Left ventricle myocardium inferior (tissue), 1 donor: ENCODE measurements at regions not wholly inside any gene's neighbourhood (a gene's known extent, or its start where the extent isn't known, plus 50 kb on each side); places are given as distances from the start of the nearest gene placed in this dataset.
A peak's percentile ranks its signal among the peaks of the same experiment; 100 is the strongest.

Source experiments
- DNase-seq: peaks from one replicate; pipeline ENCODE4 v3.0.0-alpha.2; 2020
- H3K27ac ChIP-seq: fragments of 200-600 bp; replicated peaks from 2 replicates; pipeline ENCODE4 v1.8.0; 2021
- H3K27me3 ChIP-seq: fragments of 200-600 bp; 2 replicates; pipeline ENCODE4 v1.8.0; 2021; ENCODE audit warnings: low read depth
- H3K36me3 ChIP-seq: fragments of 200-600 bp; 2 replicates; pipeline ENCODE4 v1.8.0; 2021
- H3K4me1 ChIP-seq: fragments of 200-600 bp; 2 replicates; pipeline ENCODE4 v1.8.0; 2021
- H3K4me3 ChIP-seq: fragments of 200-600 bp; 2 replicates; pipeline ENCODE4 v1.8.0; 2021; ENCODE audit warnings: mild to moderate bottlenecking, moderate library complexity
- H3K9me3 ChIP-seq: fragments of 200-600 bp; replicated peaks from 2 replicates; pipeline ENCODE4 v1.8.0; 2021
- CTCF ChIP-seq: fragments of 200-600 bp; IDR thresholded peaks from 2 replicates; pipeline ENCODE4 v1.8.0; 2021; ENCODE audit warnings: antibody characterized with exemption, mild to moderate bottlenecking, borderline replicate concordance
- intact Hi-C: fragments of 100-400 bp; cut with micrococcal nuclease; formaldehyde crosslinking; loops from one replicate; pipeline ENCODE4 v1.11.0; 2022
- donor health status: DM: no; HTN: yes; CAD: no; lungs with severe emphysema.

- peaks cover 4% of the 10 kb centered on the region for H3K27me3 ChIP-seq
- intact Hi-C loops = no loop called here
- H3K4me1 ChIP-seq = peaks cover 6% of the 10 kb centered on the region
- no peak overlapping the region for H3K27ac ChIP-seq
- TF ChIP-seq CTCF = no peak
- H3K36me3 ChIP-seq = no peaks in the 10 kb centered on the region
- DNase-seq = no peak
- H3K9me3 ChIP-seq = no peaks in the 10 kb centered on the region
- no peak overlapping the region for H3K4me3 ChIP-seq
Observed at GRCh38 chr2:204255071-204255470, 290.2 kb upstream of the PARD3B start.

GRCh38 chr2:204255526-204255925 lies 289.7 kb upstream of the PARD3B start:
- Histone ChIP-seq H3K36me3 (no peaks in the 10 kb centered on the region), H3K27ac (no peak overlapping the region), H3K9me3 (no peaks in the 10 kb centered on the region), H3K4me3 (no peak overlapping the region), H3K27me3 (peaks cover 4% of the 10 kb centered on the region), H3K4me1 (peaks cover 9% of the 10 kb centered on the region)
- intact Hi-C loops = no loop called here
- DNase-seq = no peak
- TF ChIP-seq CTCF = no peak

DNA sequence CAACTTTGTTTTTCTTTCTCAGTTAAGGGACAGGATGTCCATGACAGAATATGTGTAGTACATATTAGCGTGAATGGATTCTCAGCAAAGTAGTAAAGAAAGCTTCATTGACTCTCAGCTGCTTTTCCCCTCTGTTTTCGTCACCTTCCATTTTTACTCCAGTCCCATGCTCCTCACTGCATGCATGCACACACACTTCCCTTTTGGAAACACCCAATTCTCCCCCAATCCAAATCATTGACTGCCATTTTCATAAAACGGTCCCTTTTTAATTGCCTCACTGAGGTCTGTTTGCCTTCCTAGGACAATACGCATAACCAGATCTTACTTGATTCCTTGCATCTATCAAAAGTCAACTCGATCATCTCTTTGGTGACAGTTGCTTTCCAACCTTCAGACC lies 287.5 kb upstream of the PARD3B start:
- no peak for TF ChIP-seq CTCF
- Histone ChIP-seq H3K27ac (no peak overlapping the region), H3K36me3 (no peaks in the 10 kb centered on the region), H3K9me3 (no peaks in the 10 kb centered on the region), H3K4me3 (no peak overlapping the region), H3K4me1 (peaks cover 19% of the 10 kb centered on the region), H3K27me3 (no peaks in the 10 kb centered on the region)
- DNase-seq = no peak
- intact Hi-C loops = no loop called here

- Histone ChIP-seq H3K4me1 (peaks cover 19% of the 10 kb centered on the region), H3K36me3 (no peaks in the 10 kb centered on the region), H3K27ac (no peak overlapping the region), H3K27me3 (peaks cover 2% of the 10 kb centered on the region), H3K4me3 (no peak overlapping the region), H3K9me3 (no peaks in the 10 kb centered on the region)
- intact Hi-C loops = no loop called here
- no peak for TF ChIP-seq CTCF
- no peak for DNase-seq
Observed at GRCh38 chr2:204258890-204259289, 286.4 kb upstream of the PARD3B start.

DNA sequence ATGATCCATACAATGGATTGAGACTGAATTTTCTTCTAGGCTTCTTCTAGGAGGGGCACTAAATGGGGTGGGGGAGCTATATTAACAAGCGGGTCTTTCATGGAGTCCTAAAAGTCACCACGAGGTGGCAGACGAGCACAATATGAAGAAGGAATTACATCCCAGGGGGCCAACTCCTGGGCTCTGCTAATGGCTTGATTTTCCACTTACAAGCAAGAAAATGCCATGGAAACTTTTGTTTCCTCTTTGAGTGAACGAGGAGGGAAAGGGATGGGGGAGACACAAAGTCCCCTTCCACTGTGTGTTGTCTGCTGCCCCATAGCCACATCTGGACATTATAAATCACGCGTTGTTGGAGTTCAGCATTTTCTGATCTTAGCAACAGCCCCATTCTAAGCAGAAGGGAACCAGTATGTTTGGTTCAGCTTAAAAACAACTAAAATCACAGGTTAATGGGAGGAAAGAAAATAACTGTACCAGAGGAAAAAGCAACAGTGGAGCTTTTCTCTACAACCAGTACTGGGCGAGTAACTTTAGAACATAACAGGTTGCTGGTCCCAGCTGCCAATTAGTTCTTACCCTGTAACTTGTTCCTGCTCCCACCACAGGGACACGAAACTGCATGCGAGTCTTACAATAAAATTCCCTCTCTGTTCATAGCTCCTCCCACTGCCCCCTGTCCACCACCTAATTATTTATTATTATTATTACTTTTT lies 285.0 kb upstream of the PARD3B start:
- TF ChIP-seq CTCF = peak; percentile 86
- no peaks in the 10 kb centered on the region for H3K9me3 ChIP-seq
- no peak overlapping the region for H3K4me3 ChIP-seq
- H3K4me1 ChIP-seq = peaks cover 18% of the 10 kb centered on the region
- no peak overlapping the region for H3K27ac ChIP-seq
- DNase-seq = peak; percentile 45
- H3K27me3 ChIP-seq = peaks cover 9% of the 10 kb centered on the region
- intact Hi-C loops = no loop called here
- H3K36me3 ChIP-seq = no peaks in the 10 kb centered on the region
